ENCODE measurements at regions not wholly inside any gene's neighbourhood (a gene's known extent, or its start where the extent isn't known, plus 50 kb on each side); places are given as distances from the start of the nearest gene placed in this dataset.

DNA sequence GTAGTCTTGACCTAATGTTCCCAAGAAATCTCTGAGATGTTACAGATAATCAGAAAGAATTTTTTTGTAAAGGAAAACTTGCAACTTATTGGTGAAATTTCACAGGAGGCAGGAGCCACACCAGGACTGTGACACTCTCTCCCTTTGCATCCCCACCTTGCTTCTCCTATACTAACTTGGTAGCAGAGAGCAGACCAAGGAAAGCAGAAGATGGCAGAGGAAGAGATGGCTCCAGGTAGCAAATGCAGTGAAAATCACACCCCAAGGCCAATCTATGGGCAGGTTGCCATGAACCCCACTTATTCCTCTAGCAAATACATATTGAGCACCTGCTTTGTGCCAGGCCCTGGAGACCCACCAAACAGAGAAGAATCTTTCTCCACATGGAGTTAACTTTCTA is 303.4 kb upstream of the C1orf174 start:
- TF ChIP-seq ELF4 (IDR thresholded peaks at IDR 0.05), result no peak
- no peak for TF ChIP-seq SP1 (IDR thresholded peaks at IDR 0.05)
- no peak for TF ChIP-seq ARNT (IDR thresholded peaks at IDR 0.05)
- TF ChIP-seq HDGF (IDR thresholded peaks at IDR 0.05; ENCODE audit: borderline replicate concordance), result no peak
- no peak for TF ChIP-seq BHLHE40 (IDR thresholded peaks at IDR 0.05; ENCODE audit: borderline replicate concordance)
- TF ChIP-seq NFRKB (IDR thresholded peaks at IDR 0.05), result no peak
- TF ChIP-seq FOXK2 (IDR thresholded peaks at IDR 0.05), result no peak
